Right cardiac atrium (tissue), 5 donors: ENCODE measurements at regions not wholly inside any gene's neighbourhood (a gene's known extent, or its start where the extent isn't known, plus 50 kb on each side); places are given as distances from the start of the nearest gene placed in this dataset.

Source experiments
- ATAC-seq, 2 donors: fragments of 200-7000 bp; cut with Tn5 transposase; one replicate each; pipeline versions ENCODE4 v1.8.0 to v1.9.1; 2020; ENCODE audit warnings: moderate library complexity in 2 of 2, mild to moderate bottlenecking in 1 of 2
- DNase-seq, 3 donors: peaks; one replicate each; pipeline ENCODE4 v3.0.0-alpha.2; 2020
- H3K27ac ChIP-seq: one replicate; pipeline ENCODE4 v1.5.1; 2013; ENCODE audit warnings: mild to moderate bottlenecking, low read length, control low read depth, moderate library complexity
- H3K27me3 ChIP-seq: one replicate; pipeline ENCODE4 v1.6.1; 2013; ENCODE audit not compliant: control insufficient read depth, insufficient read depth
- H3K4me1 ChIP-seq: one replicate; pipeline ENCODE4 v1.6.1; 2013; ENCODE audit warnings: low read length; ENCODE audit not compliant: control insufficient read depth, insufficient read depth
- H3K4me3 ChIP-seq: one replicate; pipeline ENCODE4 v1.5.1; 2013; ENCODE audit warnings: low read length, control low read depth
- H3K9me3 ChIP-seq: one replicate; pipeline ENCODE4 v1.6.1; 2013; ENCODE audit warnings: low read length; ENCODE audit not compliant: control insufficient read depth
- WGBS: extraction: QIAGEN DNeasy Blood & Tissue Kit; methylation state at CpG from one replicate; pipeline ENCODE4 v1.1.7; 2013; 5-methylcytosine and 5-hydroxymethylcytosine counted together
- intact Hi-C, 4 donors: fragments of 100-400 bp; cut with DNase I; formaldehyde crosslinking; loops; one replicate each; pipeline versions ENCODE4 v1.11.0 to v1.14.0; 2022 to 2023
- donor health status: healthy with polysubstance abuse.
- donor health status: DM: no; HTN: yes; CAD: no.
- donor health status: DM: no; HTN: no; CAD: no.
- donor health status: DM: no; HTN: yes; CAD: no; lungs with severe emphysema.
- donor health status: DM: yes; HTN: yes; CAD: no.

- WGBS: 59% methylated on average over 3 of the region's 3 CpGs
- no peak for DNase-seq
These were observed 80.7 kb upstream of the C9orf72 start for GRCh38 chr9:27653957-27654356.

DNA sequence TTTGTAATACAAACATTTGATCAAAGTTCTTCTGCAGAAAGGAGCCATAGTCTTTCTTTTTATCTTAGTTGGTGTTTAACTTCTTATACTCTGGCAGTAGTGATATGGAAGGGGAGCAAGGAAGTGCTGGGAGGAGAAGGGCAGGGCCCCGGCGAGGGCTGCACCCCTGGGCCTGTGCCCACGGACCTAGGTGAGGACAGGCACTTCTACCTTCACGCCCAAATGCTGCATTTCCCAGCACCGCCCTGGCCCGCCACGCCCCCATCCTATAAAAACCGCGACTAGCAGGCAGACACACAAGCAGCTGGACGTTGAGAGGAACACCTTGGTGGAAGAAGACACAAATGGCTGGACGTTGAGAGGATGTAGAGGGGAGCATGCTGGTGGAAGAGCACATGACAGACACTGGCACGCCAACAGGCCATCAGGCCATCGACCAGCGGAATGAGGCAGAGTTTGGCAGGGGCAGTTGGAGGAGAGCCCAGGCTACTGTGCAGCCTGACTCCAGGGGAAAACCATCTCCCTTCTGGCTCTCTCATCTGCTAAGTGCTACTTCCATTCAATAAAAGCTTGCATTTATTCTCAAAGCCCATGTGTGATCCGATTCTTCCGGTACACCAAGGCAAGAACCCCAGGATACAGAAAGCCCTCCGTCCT, 81.5 kb upstream of the C9orf72 start:
- ATAC-seq (no peak), DNase-seq (no peak)
- no peaks in the 10 kb centered on the region for H3K4me1 ChIP-seq
- no peaks in the 10 kb centered on the region for H3K27me3 ChIP-seq
- intact Hi-C loops: no loop called here
- H3K9me3 ChIP-seq: no peaks in the 10 kb centered on the region
- no peak overlapping the region for H3K27ac ChIP-seq
- 71% methylated on average over 17 of the region's 17 CpGs for WGBS
- no peak overlapping the region for H3K4me3 ChIP-seq

More at GRCh38 chr9:27653957-27654356, 80.7 kb upstream of the C9orf72 start:
- Histone ChIP-seq H3K27ac (no peak overlapping the region), H3K27me3 (no peaks in the 10 kb centered on the region), H3K4me1 (no peaks in the 10 kb centered on the region), H3K9me3 (no peaks in the 10 kb centered on the region), H3K4me3 (no peak overlapping the region)
- ATAC-seq: no peak
- intact Hi-C loops: no loop called here

DNA sequence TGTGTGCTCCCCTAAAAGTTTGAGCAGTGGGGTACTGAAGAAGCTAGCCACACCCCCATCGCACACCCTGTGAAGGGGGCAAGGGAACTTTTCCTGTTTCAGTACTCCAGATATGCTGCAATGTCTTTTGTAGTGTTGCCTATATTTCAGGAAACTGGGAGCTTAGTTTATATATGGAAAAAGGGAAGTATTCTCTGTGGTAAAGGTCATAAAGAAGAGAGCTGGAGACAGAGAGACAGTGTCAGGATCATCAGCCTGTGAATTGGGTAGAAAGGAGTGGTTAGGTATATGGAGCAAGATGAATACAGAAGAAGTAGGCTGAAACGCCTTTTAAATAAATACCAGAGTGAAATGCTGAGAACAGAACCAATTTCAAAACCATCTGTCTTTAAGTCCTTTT, 82.2 kb upstream of the C9orf72 start:
- WGBS: 79% methylated on average over 2 of the region's 2 CpGs
- Histone ChIP-seq H3K4me3 (no peak overlapping the region), H3K4me1 (no peaks in the 10 kb centered on the region), H3K27me3 (no peaks in the 10 kb centered on the region), H3K9me3 (no peaks in the 10 kb centered on the region), H3K27ac (no peak overlapping the region)
- ATAC-seq (no peak), DNase-seq (no peak)
- intact Hi-C loops: no loop called here

GRCh38 chr9:27659001-27659400, 85.7 kb upstream of the C9orf72 start:
- no peak for DNase-seq
- WGBS: 62% methylated on average over 4 of the region's 4 CpGs
- Histone ChIP-seq H3K4me1 (no peaks in the 10 kb centered on the region), H3K9me3 (no peaks in the 10 kb centered on the region), H3K27me3 (no peaks in the 10 kb centered on the region), H3K4me3 (no peak overlapping the region), H3K27ac (no peak overlapping the region)
- intact Hi-C loops: no loop called here
- ATAC-seq: no peak

- DNase-seq: no peak
- no peak for ATAC-seq
- 74% methylated on average over 3 of the region's 3 CpGs for WGBS
- no peaks in the 10 kb centered on the region for H3K9me3 ChIP-seq
- no peaks in the 10 kb centered on the region for H3K4me1 ChIP-seq
- no peak overlapping the region for H3K4me3 ChIP-seq
- intact Hi-C loops: no loop called here
- no peaks in the 10 kb centered on the region for H3K27me3 ChIP-seq
- no peak overlapping the region for H3K27ac ChIP-seq
These were observed 86.3 kb upstream of the C9orf72 start for GRCh38 chr9:27659571-27659970.

DNA sequence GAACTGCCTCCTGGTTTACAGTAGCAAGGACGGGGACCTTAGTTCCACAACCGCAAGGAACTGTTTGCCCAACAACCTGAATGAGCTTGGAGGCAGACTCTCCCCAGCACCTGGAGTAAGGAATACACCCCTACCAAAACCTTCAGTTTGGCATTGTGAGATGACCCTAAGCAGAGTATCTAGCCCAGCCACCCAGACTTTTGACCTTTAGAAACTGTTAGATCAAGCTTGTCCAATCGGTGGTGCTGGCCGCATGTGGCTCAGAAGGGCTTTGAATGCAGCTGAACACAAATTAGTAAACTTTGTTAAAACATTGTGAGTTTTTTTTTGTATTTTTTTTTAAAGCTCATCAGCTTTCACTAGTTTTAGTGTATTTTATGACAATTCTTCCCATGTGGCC, 86.9 kb upstream of the C9orf72 start:
- no peak for ATAC-seq
- H3K27ac ChIP-seq: no peak overlapping the region
- DNase-seq: no peak
- intact Hi-C loops: no loop called here
- H3K4me3 ChIP-seq: no peak overlapping the region
- no peaks in the 10 kb centered on the region for H3K4me1 ChIP-seq
- no peaks in the 10 kb centered on the region for H3K27me3 ChIP-seq
- 67% methylated on average over 4 of the region's 4 CpGs for WGBS
- no peaks in the 10 kb centered on the region for H3K9me3 ChIP-seq

DNA sequence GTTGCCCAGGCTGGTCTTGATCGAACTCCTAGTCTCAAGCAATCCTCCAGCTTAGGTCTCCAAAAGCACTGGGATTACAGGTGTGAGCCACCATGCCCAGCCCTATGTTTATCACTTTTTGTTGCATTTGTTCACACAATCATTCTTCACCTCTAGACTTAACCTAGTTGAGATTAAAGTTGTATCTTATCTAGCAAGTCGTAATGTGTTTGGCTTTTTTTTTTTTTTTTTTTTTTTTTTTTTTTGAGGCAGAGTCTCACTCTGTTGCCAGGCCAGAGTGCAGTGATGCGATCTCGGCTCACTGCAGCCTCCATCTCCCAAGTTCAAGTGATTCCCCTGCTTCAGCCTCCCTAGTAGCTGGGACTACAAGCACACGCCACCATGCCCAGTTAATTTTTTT, 90.2 kb upstream of the C9orf72 start:
- Histone ChIP-seq H3K9me3 (no peaks in the 10 kb centered on the region), H3K4me3 (no peak overlapping the region), H3K27ac (no peak overlapping the region), H3K27me3 (no peaks in the 10 kb centered on the region), H3K4me1 (no peaks in the 10 kb centered on the region)
- ATAC-seq (no peak), DNase-seq (no peak)
- 76% methylated on average over 5 of the region's 5 CpGs for WGBS
- intact Hi-C loops: no loop called here

- Histone ChIP-seq H3K27ac (no peak overlapping the region), H3K4me1 (no peaks in the 10 kb centered on the region), H3K9me3 (no peaks in the 10 kb centered on the region), H3K4me3 (no peak overlapping the region), H3K27me3 (no peaks in the 10 kb centered on the region)
- ATAC-seq (no peak), DNase-seq (no peak)
- intact Hi-C loops: no loop called here
- WGBS: 38% methylated on average over 7 of the region's 7 CpGs
These were observed 91.0 kb upstream of the C9orf72 start for GRCh38 chr9:27664121-27664779.

- intact Hi-C loops: no loop called here
- no peaks in the 10 kb centered on the region for H3K9me3 ChIP-seq
- no peaks in the 10 kb centered on the region for H3K27me3 ChIP-seq
- 73% methylated on average over 6 of the region's 6 CpGs for WGBS
- ATAC-seq (no peak), DNase-seq (no peak)
- no peak overlapping the region for H3K27ac ChIP-seq
- H3K4me1 ChIP-seq: no peaks in the 10 kb centered on the region
- no peak overlapping the region for H3K4me3 ChIP-seq
These were observed 91.9 kb upstream of the C9orf72 start for GRCh38 chr9:27665136-27665535.

GRCh38 chr9:27668280-27668679, 95.0 kb upstream of the C9orf72 start:
- ATAC-seq: no peak
- Histone ChIP-seq H3K4me3 (no peak overlapping the region), H3K4me1 (no peaks in the 10 kb centered on the region), H3K27ac (no peak overlapping the region), H3K27me3 (no peaks in the 10 kb centered on the region), H3K9me3 (no peaks in the 10 kb centered on the region)
- intact Hi-C loops: no loop called here
- DNase-seq: no peak

DNA sequence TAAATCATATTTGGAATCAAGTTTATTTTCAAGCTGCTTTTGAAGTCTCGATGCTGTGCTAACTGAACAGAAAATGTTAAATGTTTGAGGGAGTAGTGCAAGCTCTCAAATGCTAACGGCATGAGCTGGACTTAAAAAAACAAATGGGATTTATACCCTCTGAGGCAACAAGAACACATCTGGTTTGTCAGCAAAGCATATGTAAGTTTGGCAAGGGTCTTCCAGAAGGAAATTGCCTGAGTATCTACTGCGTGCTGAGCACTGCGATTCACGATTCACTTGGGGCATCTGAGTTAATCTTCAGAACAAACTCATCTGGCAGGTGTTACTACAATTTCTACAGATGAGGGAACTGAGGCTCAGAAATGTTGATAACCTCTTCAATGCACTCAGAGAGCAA, 98.4 kb upstream of the C9orf72 start:
- no peaks in the 10 kb centered on the region for H3K4me1 ChIP-seq
- ATAC-seq: no peak

GRCh38 chr9:27672718-27673117, 99.4 kb upstream of the C9orf72 start:
- no peak overlapping the region for H3K27ac ChIP-seq
- no peaks in the 10 kb centered on the region for H3K27me3 ChIP-seq
- no peaks in the 10 kb centered on the region for H3K9me3 ChIP-seq
- no peak for DNase-seq
- H3K4me1 ChIP-seq: no peaks in the 10 kb centered on the region
- intact Hi-C loops: no loop called here
- ATAC-seq: no peak
- WGBS: 69% methylated on average over 3 of the region's 3 CpGs
- H3K4me3 ChIP-seq: no peak overlapping the region

More for the DNA sequence above, 98.4 kb upstream of the C9orf72 start:
- H3K27me3 ChIP-seq: no peaks in the 10 kb centered on the region
- 34% methylated on average over 5 of the region's 5 CpGs for WGBS
- no peaks in the 10 kb centered on the region for H3K9me3 ChIP-seq
- H3K4me3 ChIP-seq: no peak overlapping the region
- intact Hi-C loops: no loop called here
- no peak for DNase-seq
- no peak overlapping the region for H3K27ac ChIP-seq
